H9 (cell line): ENCODE measurements at regions not wholly inside any gene's neighbourhood (a gene's known extent, or its start where the extent isn't known, plus 50 kb on each side); places are given as distances from the start of the nearest gene placed in this dataset.

Experiments
- DNase-seq: peaks from one replicate; pipeline ENCODE4 v3.0.0-alpha.2; 2017
- H2AFZ ChIP-seq: one replicate; pipeline ENCODE4 v1.6.1; 2013; ENCODE audit warnings: mild to moderate bottlenecking, low read length, control low read depth, moderate library complexity
- H2AK5ac ChIP-seq: 2 replicates; pipeline ENCODE4 v1.6.1; 2013; ENCODE audit warnings: low read length, control low read depth, mixed read lengths; ENCODE audit not compliant: insufficient read length
- H2BK120ac ChIP-seq: one replicate; pipeline ENCODE4 v1.6.1; 2013; ENCODE audit warnings: low read depth, mild to moderate bottlenecking, low read length, control low read depth, inconsistent platforms; ENCODE audit not compliant: poor library complexity, severe bottlenecking
- H2BK12ac ChIP-seq: 2 replicates; pipeline ENCODE4 v1.6.1; 2013; ENCODE audit warnings: low read length, control low read depth, mixed read lengths, low read depth; ENCODE audit not compliant: insufficient read length
- H2BK15ac ChIP-seq: 2 replicates; pipeline ENCODE4 v1.6.1; 2013; ENCODE audit warnings: low read depth, low read length, control low read depth
- H2BK20ac ChIP-seq: one replicate; pipeline ENCODE4 v1.6.1; 2013; ENCODE audit warnings: low read depth, mild to moderate bottlenecking, low read length, control low read depth, inconsistent platforms; ENCODE audit not compliant: poor library complexity, severe bottlenecking
- H2BK5ac ChIP-seq: 2 replicates; pipeline ENCODE4 v1.6.1; 2013; ENCODE audit warnings: low read length, control low read depth, mixed read lengths; ENCODE audit not compliant: insufficient read length
- H3K14ac ChIP-seq: 2 replicates; pipeline ENCODE4 v1.6.1; 2013; ENCODE audit warnings: low read length, control low read depth; ENCODE audit not compliant: insufficient read depth
- H3K18ac ChIP-seq: 2 replicates; pipeline ENCODE4 v1.6.1; 2013; ENCODE audit warnings: low read depth, mild to moderate bottlenecking, mixed read lengths, low read length, control low read depth; ENCODE audit not compliant: insufficient read length
- H3K23ac ChIP-seq: 2 replicates; pipeline ENCODE4 v1.6.1; 2013; ENCODE audit warnings: low read length, control low read depth, mixed read lengths, low read depth; ENCODE audit not compliant: insufficient read length
- H3K23me2 ChIP-seq: 2 replicates; pipeline ENCODE4 v1.6.1; 2013; ENCODE audit warnings: low read depth, mild to moderate bottlenecking, mixed read lengths, low read length, control low read depth; ENCODE audit not compliant: insufficient read length, poor library complexity, severe bottlenecking
- H3K27ac ChIP-seq: 2 replicates; pipeline ENCODE4 v1.5.1; 2013; ENCODE audit warnings: low read length, control low read depth, mixed read lengths, low read depth; ENCODE audit not compliant: insufficient read length
- H3K27me3 ChIP-seq: 2 replicates; pipeline ENCODE4 v1.6.1; 2013; ENCODE audit warnings: low read length, control low read depth, inconsistent platforms; ENCODE audit not compliant: insufficient read depth
- H3K4ac ChIP-seq: 2 replicates; pipeline ENCODE4 v1.6.1; 2013; ENCODE audit warnings: low read depth, mild to moderate bottlenecking, control low read depth, inconsistent platforms, low read length, moderate library complexity
- H3K4me1 ChIP-seq: 2 replicates; pipeline ENCODE4 v1.6.1; 2013; ENCODE audit warnings: low read length, control low read depth, inconsistent platforms; ENCODE audit not compliant: insufficient read depth
- H3K4me2 ChIP-seq: 2 replicates; pipeline ENCODE4 v1.6.1; 2013; ENCODE audit warnings: low read length, control low read depth, mixed read lengths; ENCODE audit not compliant: insufficient read length, insufficient read depth
- H3K56ac ChIP-seq: 2 replicates; pipeline ENCODE4 v1.6.1; 2013; ENCODE audit warnings: low read depth, mild to moderate bottlenecking, mixed read lengths, low read length, control low read depth; ENCODE audit not compliant: insufficient read length
- H3K79me1 ChIP-seq: 2 replicates; pipeline ENCODE4 v1.6.1; 2013; ENCODE audit warnings: low read depth, mild to moderate bottlenecking, moderate library complexity, low read length, control low read depth, inconsistent platforms; ENCODE audit not compliant: insufficient read depth, poor library complexity, severe bottlenecking
- H3K79me2 ChIP-seq: 2 replicates; pipeline ENCODE4 v1.6.1; 2013; ENCODE audit warnings: low read length, control low read depth, inconsistent platforms; ENCODE audit not compliant: insufficient read depth
- H3K9ac ChIP-seq: 2 replicates; pipeline ENCODE4 v1.6.1; 2013; ENCODE audit warnings: low read length, control low read depth, mixed read lengths; ENCODE audit not compliant: insufficient read length; ENCODE audit errors: extremely low read depth
- H3K9me3 ChIP-seq: one replicate; pipeline ENCODE4 v1.6.1; 2013; ENCODE audit warnings: low read depth, low read length, inconsistent platforms; ENCODE audit not compliant: control insufficient read depth
- H3T11ph ChIP-seq: one replicate; pipeline ENCODE4 v1.6.1; 2013; ENCODE audit warnings: mild to moderate bottlenecking, low read length, control low read depth, inconsistent platforms
- H4K20me1 ChIP-seq: one replicate; pipeline ENCODE4 v1.6.1; 2013; ENCODE audit not compliant: control insufficient read depth, insufficient read length, insufficient read depth
- H4K5ac ChIP-seq: 2 replicates; pipeline ENCODE4 v1.6.1; 2013; ENCODE audit warnings: low read depth, mild to moderate bottlenecking, mixed read lengths, low read length, control low read depth; ENCODE audit not compliant: insufficient read length
- H4K8ac ChIP-seq: replicated peaks from 2 replicates; pipeline ENCODE4 v1.6.1; 2013; ENCODE audit warnings: low read length, control low read depth, mixed read lengths, low read depth; ENCODE audit not compliant: insufficient read length
- H4K91ac ChIP-seq: 2 replicates; pipeline ENCODE4 v1.6.1; 2013; ENCODE audit warnings: low read depth, mild to moderate bottlenecking, moderate library complexity, mixed read lengths, low read length, control low read depth; ENCODE audit not compliant: insufficient read length
- H3K27ac Mint-ChIP-seq, 3 experiments: 2 replicates in 2 of 3; 3 replicates in 1 of 3; pipeline ENCODE4 v1.8.0; 2020 to 2021; ENCODE audit warnings: mixed read lengths in 3 of 3, mild to moderate bottlenecking in 1 of 3, moderate library complexity in 1 of 3
- H3K27me3 Mint-ChIP-seq: 2 replicates; pipeline ENCODE4 v1.8.0; 2021; ENCODE audit warnings: low read depth, mild to moderate bottlenecking, moderate library complexity, mixed read lengths
- H3K36me3 Mint-ChIP-seq, 3 experiments: 2 replicates in 2 of 3; 3 replicates in 1 of 3; pipeline ENCODE4 v1.8.0; 2020 to 2021; ENCODE audit warnings: low read depth in 3 of 3, mixed read lengths in 3 of 3; ENCODE audit not compliant: insufficient read depth in 1 of 3
- H3K4me1 Mint-ChIP-seq, 2 experiments: 2 replicates each; pipeline ENCODE4 v1.8.0; 2020; ENCODE audit warnings: mixed read lengths in 2 of 2
- H3K4me3 Mint-ChIP-seq, 2 experiments: 2 replicates in 1 of 2; 3 replicates in 1 of 2; pipeline ENCODE4 v1.8.0; 2020 to 2021; ENCODE audit warnings: mild to moderate bottlenecking in 2 of 2, mixed read lengths in 2 of 2, moderate library complexity in 1 of 2
- H3K9me3 Mint-ChIP-seq, 2 experiments: 2 replicates in 1 of 2; 3 replicates in 1 of 2; pipeline ENCODE4 v1.8.0; 2020; ENCODE audit warnings: mild to moderate bottlenecking in 2 of 2, mixed read lengths in 2 of 2, moderate library complexity in 1 of 2
- CTCF ChIP-seq: fragments of 200-600 bp; sonication (generic); conservative IDR thresholded peaks from 3 replicates; pipeline ENCODE4 v1.8.0; 2021; ENCODE audit warnings: antibody characterized with exemption, mild to moderate bottlenecking
- WGBS: extraction: QIAGEN DNeasy Blood & Tissue Kit; methylation state at CpG from one replicate; pipeline ENCODE4 v1.1.7; 2013; ENCODE audit warnings: missing lambda C conversion rate, low lambda C conversion rate, mixed read lengths; ENCODE audit not compliant: insufficient read length; ENCODE audit errors: extremely low coverage; 5-methylcytosine and 5-hydroxymethylcytosine counted together

GRCh38 chr10:65430979-65431378 is 1494.9 kb upstream of the LRRTM3 start:
- WGBS = no CpG with 5 or more reads among the region's 2 CpGs
- Mint-ChIP-seq H3K27me3 (no peaks in the 10 kb centered on the region), H3K36me3 (no peaks in the 10 kb centered on the region; a peak in 1 of 7 replicates)

More at GRCh38 chr10:65430979-65431378, 1494.9 kb upstream of the LRRTM3 start:
- TF ChIP-seq CTCF = no peak
- H2BK15ac ChIP-seq = no peak overlapping the region
- no peak overlapping the region for H3T11ph ChIP-seq
- H3K9ac ChIP-seq = no peak overlapping the region
- H3K23me2 ChIP-seq = no peaks in the 10 kb centered on the region
- no peaks in the 10 kb centered on the region for H3K4me1 ChIP-seq
- no peak overlapping the region for H2AK5ac ChIP-seq
- H3K4me2 ChIP-seq = no peak overlapping the region
- H3K79me2 ChIP-seq = no peaks in the 10 kb centered on the region
- H3K79me1 ChIP-seq = no peaks in the 10 kb centered on the region
- no peak overlapping the region for H2BK120ac ChIP-seq
- H4K8ac ChIP-seq = no peak overlapping the region
- H3K56ac ChIP-seq = no peak overlapping the region
- no peak overlapping the region for H2BK5ac ChIP-seq
- no peak overlapping the region for H3K27ac Mint-ChIP-seq
- H3K14ac ChIP-seq = no peak overlapping the region
- no peaks in the 10 kb centered on the region for H3K27me3 ChIP-seq
- no peak overlapping the region for H4K91ac ChIP-seq
- no peak overlapping the region for H3K4ac ChIP-seq
- H3K4me1 Mint-ChIP-seq = no peaks in the 10 kb centered on the region
- no peak overlapping the region for H3K4me3 Mint-ChIP-seq
- DNase-seq = no peak
- H3K27ac ChIP-seq = no peak overlapping the region
- no peak overlapping the region for H2BK12ac ChIP-seq
- 0 out of 5 replicates have a peak, but pooled peaks cover 0 to 4% of the 10 kb centered on the region in 2 experiments for H3K9me3 Mint-ChIP-seq
- no peaks in the 10 kb centered on the region for H3K9me3 ChIP-seq
- no peak overlapping the region for H4K5ac ChIP-seq
- H3K18ac ChIP-seq = no peak overlapping the region
- H2AFZ ChIP-seq = no peak overlapping the region
- no peaks in the 10 kb centered on the region for H4K20me1 ChIP-seq
- H2BK20ac ChIP-seq = no peak overlapping the region
- no peak overlapping the region for H3K23ac ChIP-seq
